ENCODE measurements at regions not wholly inside any gene's neighbourhood (a gene's known extent, or its start where the extent isn't known, plus 50 kb on each side); places are given as distances from the start of the nearest gene placed in this dataset.

GRCh38 chr6:153618371-153619322 is 420.4 kb upstream of the OPRM1 start (continued):
- peak; percentile 52; the same call in 1 of the 2 replicates for TF ChIP-seq NFIC (IDR thresholded peaks at IDR 0.05; ENCODE audit: low read length)
- no peak for TF ChIP-seq NFE2L1 (CRISPR knock-in tag; IDR thresholded peaks at IDR 0.05; ENCODE audit: borderline replicate concordance)
- no peak for TF ChIP-seq FOSL1 (CRISPR knock-in tag; IDR thresholded peaks at IDR 0.05; ENCODE audit: borderline replicate concordance)
- no peak for TF ChIP-seq ZNF646 (CRISPR knock-in tag; IDR thresholded peaks at IDR 0.05)
- TF ChIP-seq ZHX2 (IDR thresholded peaks at IDR 0.05; ENCODE audit: low read depth): no peak
- TF ChIP-seq ZHX2 (CRISPR knock-in tag; IDR thresholded peaks at IDR 0.05; ENCODE audit: borderline replicate concordance): no peak
- TF ChIP-seq HMGXB4 (CRISPR knock-in tag; IDR thresholded peaks at IDR 0.05; ENCODE audit: borderline replicate concordance in 1 of 2, low read depth in 1 of 2): no peak
- no peak for TF ChIP-seq CCDC6 (CRISPR knock-in tag; IDR thresholded peaks at IDR 0.05)
- no peak for TF ChIP-seq DMTF1 (CRISPR knock-in tag; IDR thresholded peaks at IDR 0.05)
- no peak for TF ChIP-seq ZNF761 (CRISPR knock-in tag; conservative IDR thresholded peaks at IDR 0.05)
